GM23338 (cell line): ENCODE measurements at regions not wholly inside any gene's neighbourhood (a gene's known extent, or its start where the extent isn't known, plus 50 kb on each side); places are given as distances from the start of the nearest gene placed in this dataset.

Experiments
- ATAC-seq: fragments of 200-7000 bp; cut with Tn5 transposase; 3 replicates; pipeline ENCODE4 v1.9.1; 2020
- DNase-seq: peaks from one replicate; pipeline ENCODE4 v3.0.0-alpha.2; 2015; ENCODE audit warnings: low spot score
- H2AFZ ChIP-seq: fragments of 200-600 bp; sonication (generic); 2 replicates; pipeline ENCODE4 v1.8.0; 2016; ENCODE audit warnings: antibody characterized with exemption, mild to moderate bottlenecking, moderate library complexity
- H3F3A ChIP-seq: fragments of 200-600 bp; sonication (generic); replicated peaks from 2 replicates; pipeline ENCODE4 v1.8.0; 2017; ENCODE audit warnings: antibody characterized with exemption, mixed run types, low read depth
- H3K27ac ChIP-seq: fragments of 200-600 bp; sonication (generic); 2 replicates; pipeline ENCODE4 v1.6.1; 2016; ENCODE audit warnings: low read depth
- H3K27me3 ChIP-seq: fragments of 200-600 bp; sonication (generic); 2 replicates; pipeline ENCODE4 v1.8.0; 2016; ENCODE audit warnings: mild to moderate bottlenecking, mixed run types, moderate library complexity; ENCODE audit not compliant: insufficient read depth
- H3K36me3 ChIP-seq: fragments of 200-600 bp; sonication (generic); 2 replicates; pipeline ENCODE4 v1.8.0; 2016; ENCODE audit warnings: mild to moderate bottlenecking; ENCODE audit not compliant: insufficient read depth
- H3K4me1 ChIP-seq: fragments of 200-600 bp; sonication (generic); 2 replicates; pipeline ENCODE4 v1.8.0; 2016; ENCODE audit warnings: mild to moderate bottlenecking, moderate library complexity; ENCODE audit not compliant: insufficient read depth
- H3K4me2 ChIP-seq: fragments of 200-600 bp; sonication (generic); 2 replicates; pipeline ENCODE4 v1.7.1; 2017; ENCODE audit warnings: mixed run types
- H3K4me3 ChIP-seq: fragments of 200-600 bp; sonication (generic); 2 replicates; pipeline ENCODE4 v1.6.1; 2016; ENCODE audit warnings: mixed run types
- H3K79me2 ChIP-seq: fragments of 200-600 bp; sonication (generic); replicated peaks from 2 replicates; pipeline ENCODE4 v1.8.0; 2017; ENCODE audit warnings: mild to moderate bottlenecking; ENCODE audit not compliant: insufficient read depth
- H3K9me2 ChIP-seq: fragments of 200-600 bp; sonication (generic); 2 replicates; pipeline ENCODE4 v1.8.0; 2017; ENCODE audit not compliant: insufficient read depth
- H4K20me1 ChIP-seq: fragments of 200-600 bp; sonication (generic); replicated peaks from 2 replicates; pipeline ENCODE4 v1.8.0; 2017; ENCODE audit warnings: mild to moderate bottlenecking; ENCODE audit not compliant: insufficient read depth
- H3K27ac Mint-ChIP-seq: 2 replicates; pipeline ENCODE4 v1.8.0; 2020; ENCODE audit warnings: inconsistent platforms, mild to moderate bottlenecking, moderate library complexity, mixed read lengths
- H3K27me3 Mint-ChIP-seq: 3 replicates; pipeline ENCODE4 v1.8.0; 2022; ENCODE audit warnings: low read depth, mild to moderate bottlenecking, moderate library complexity, mixed read lengths, inconsistent platforms; ENCODE audit not compliant: insufficient read depth, poor library complexity
- H3K36me3 Mint-ChIP-seq: 3 replicates; pipeline ENCODE4 v1.8.0; 2021; ENCODE audit warnings: low read depth, mild to moderate bottlenecking, inconsistent platforms, moderate library complexity, mixed read lengths
- H3K4me1 Mint-ChIP-seq: 3 replicates; pipeline ENCODE4 v1.8.0; 2020; ENCODE audit warnings: mild to moderate bottlenecking, inconsistent platforms, mixed read lengths
- H3K4me3 Mint-ChIP-seq: 3 replicates; pipeline ENCODE4 v1.8.0; 2021; ENCODE audit warnings: moderate library complexity, mild to moderate bottlenecking, inconsistent platforms, mixed read lengths
- H3K9me3 Mint-ChIP-seq: 3 replicates; pipeline ENCODE4 v1.8.0; 2020; ENCODE audit warnings: moderate library complexity, mild to moderate bottlenecking, inconsistent platforms, mixed read lengths
- CREB1 ChIP-seq: fragments of 250-450 bp; sonication (Bioruptor Pico); IDR thresholded peaks from 2 replicates; pipeline ENCODE4 v1.5.0; 2020; ENCODE audit warnings: low read depth, mild to moderate bottlenecking, moderate library complexity
- CTCF ChIP-seq, 2 experiments: fragments of 200-600 bp in 1 of 2; sonication (generic) in 1 of 2; conservative IDR thresholded peaks; 2 replicates each; pipeline versions ENCODE4 v1.5.1 to v1.6.1; 2016 to 2017; ENCODE audit warnings: antibody characterized with exemption in 2 of 2, low read depth in 2 of 2, mild to moderate bottlenecking in 2 of 2, moderate library complexity in 1 of 2
- ETS1 ChIP-seq: IDR thresholded peaks from 2 replicates; pipeline ENCODE4 v1.6.1; 2016; ENCODE audit warnings: antibody characterized with exemption
- EZH2 ChIP-seq: fragments of 200-600 bp; sonication (generic); IDR thresholded peaks from one replicate; pipeline ENCODE4 v1.8.0; 2017; ENCODE audit warnings: antibody characterized with exemption, mild to moderate bottlenecking, low read depth; ENCODE audit not compliant: unreplicated experiment
- EZH2phosphoT487 ChIP-seq: fragments of 200-600 bp; sonication (generic); IDR thresholded peaks from one replicate; pipeline ENCODE4 v1.8.1; 2018; ENCODE audit warnings: antibody characterized with exemption; ENCODE audit not compliant: unreplicated experiment
- JUNB ChIP-seq: IDR thresholded peaks from one replicate; pipeline ENCODE4 v1.6.1; 2016; ENCODE audit warnings: antibody characterized with exemption; ENCODE audit not compliant: unreplicated experiment
- NANOG ChIP-seq: IDR thresholded peaks from 2 replicates; pipeline ENCODE4 v1.6.1; 2016; ENCODE audit warnings: antibody characterized with exemption, borderline replicate concordance
- POLR2AphosphoS5 ChIP-seq: IDR thresholded peaks from 2 replicates; pipeline ENCODE4 v1.6.1; 2016; ENCODE audit warnings: antibody characterized with exemption, low read depth
- REST ChIP-seq: IDR thresholded peaks from one replicate; pipeline ENCODE4 v1.6.1; 2018; ENCODE audit warnings: antibody characterized with exemption; ENCODE audit not compliant: unreplicated experiment
- STAT1 ChIP-seq: IDR thresholded peaks from one replicate; pipeline ENCODE4 v1.6.1; 2016; ENCODE audit warnings: antibody characterized with exemption; ENCODE audit not compliant: unreplicated experiment
- ZNF114 ChIP-seq: fragments of 250-450 bp; sonication (Bioruptor Pico); IDR thresholded peaks from 2 replicates; pipeline ENCODE4 v1.5.0; 2020; ENCODE audit warnings: mild to moderate bottlenecking, moderate library complexity
- ZNF331 ChIP-seq: fragments of 250-450 bp; sonication (Bioruptor Pico); IDR thresholded peaks from 2 replicates; pipeline ENCODE4 v1.5.0; 2020; ENCODE audit warnings: low read depth, mild to moderate bottlenecking, moderate library complexity
- ZNF462 ChIP-seq: fragments of 250-450 bp; sonication (Bioruptor Pico); IDR thresholded peaks from 2 replicates; pipeline ENCODE4 v1.5.0; 2020; ENCODE audit warnings: mild to moderate bottlenecking, moderate library complexity

GRCh38 chr5:5588386-5588785 is 165.9 kb downstream of the ICE1 start:
- peaks cover 5% of the 10 kb centered on the region; the same call in 1 of the 2 replicates for H3K36me3 ChIP-seq
- DNase-seq (no peak), ATAC-seq (no peak)
- H3K9me2 ChIP-seq = peaks cover 8% of the 10 kb centered on the region
- TF ChIP-seq NANOG (no peak), REST (no peak), CREB1 (CRISPR knock-in tag) (no peak), EZH2phosphoT487 (no peak), ZNF331 (CRISPR knock-in tag) (no peak), ZNF114 (CRISPR knock-in tag) (no peak), POLR2AphosphoS5 (no peak), ETS1 (no peak), STAT1 (no peak), CTCF (conservative IDR thresholded peaks at IDR 0.05; ENCODE audit: low read depth in 2 of 2) (no peak), EZH2 (no peak), JUNB (no peak), ZNF462 (no peak)
- no peak overlapping the region for H3K4me2 ChIP-seq
- no peaks in the 10 kb centered on the region for H3K9me3 Mint-ChIP-seq
- H3K4me1 ChIP-seq = no peaks in the 10 kb centered on the region
- H3K4me3 ChIP-seq = no peak overlapping the region
- H3K27me3 ChIP-seq = no peaks in the 10 kb centered on the region
- H3K4me1 Mint-ChIP-seq = peaks cover 3% of the 10 kb centered on the region; the same call in 1 of the 3 replicates
- no peaks in the 10 kb centered on the region for H3K27me3 Mint-ChIP-seq
- no peak overlapping the region for H3K4me3 Mint-ChIP-seq
- no peak overlapping the region for H2AFZ ChIP-seq
- H3K27ac Mint-ChIP-seq = no peak overlapping the region
- H3F3A ChIP-seq = no peaks in the 10 kb centered on the region
- no peaks in the 10 kb centered on the region; the same call in 2 of the 3 replicates for H3K36me3 Mint-ChIP-seq
- H3K79me2 ChIP-seq = no peaks in the 10 kb centered on the region
- H3K27ac ChIP-seq = no peak overlapping the region
- no peaks in the 10 kb centered on the region for H4K20me1 ChIP-seq
